Naive B cell (primary cell): ENCODE measurements at regions not wholly inside any gene's neighbourhood (a gene's known extent, or its start where the extent isn't known, plus 50 kb on each side); places are given as distances from the start of the nearest gene placed in this dataset.

Experiments
- ATAC-seq, 2 donors: fragments of 150-1000 bp; cut with Tn5 transposase; 2 replicates each; pipeline ENCODE4 v1.10.0; 2021; ENCODE audit warnings: low read depth in 2 of 2, mild to moderate bottlenecking in 2 of 2, moderate library complexity in 2 of 2
- DNase-seq: peaks from one replicate; pipeline ENCODE4 v3.0.0; 2022
- H3K27ac Mint-ChIP-seq, 6 donors: one replicate each; pipeline ENCODE4 v1.8.0; 2020 to 2022; ENCODE audit warnings: mild to moderate bottlenecking in 6 of 6, mixed read lengths in 6 of 6, moderate library complexity in 5 of 6, inconsistent platforms in 2 of 6
- H3K27me3 Mint-ChIP-seq, 3 donors: one replicate each; pipeline ENCODE4 v1.8.0; 2021 to 2022; ENCODE audit warnings: mixed read lengths in 3 of 3, mild to moderate bottlenecking in 1 of 3
- H3K36me3 Mint-ChIP-seq, 2 donors: one replicate each; pipeline ENCODE4 v1.8.0; 2020 to 2022; ENCODE audit warnings: mixed read lengths in 2 of 2, inconsistent platforms in 1 of 2, mild to moderate bottlenecking in 1 of 2
- H3K4me1 Mint-ChIP-seq, 3 donors: one replicate each; pipeline ENCODE4 v1.8.0; 2020 to 2022; ENCODE audit warnings: mixed read lengths in 3 of 3, inconsistent platforms in 1 of 3, mild to moderate bottlenecking in 1 of 3, moderate library complexity in 1 of 3
- H3K4me3 Mint-ChIP-seq, 8 donors: one replicate each; pipeline ENCODE4 v1.8.0; 2020 to 2022; ENCODE audit warnings: mild to moderate bottlenecking in 8 of 8, mixed read lengths in 8 of 8, moderate library complexity in 8 of 8, inconsistent platforms in 2 of 8
- H3K9me3 Mint-ChIP-seq, 7 donors: one replicate each; pipeline ENCODE4 v1.8.0; 2020 to 2022; ENCODE audit warnings: mixed read lengths in 7 of 7, mild to moderate bottlenecking in 5 of 7, inconsistent platforms in 2 of 7, moderate library complexity in 1 of 7

DNA sequence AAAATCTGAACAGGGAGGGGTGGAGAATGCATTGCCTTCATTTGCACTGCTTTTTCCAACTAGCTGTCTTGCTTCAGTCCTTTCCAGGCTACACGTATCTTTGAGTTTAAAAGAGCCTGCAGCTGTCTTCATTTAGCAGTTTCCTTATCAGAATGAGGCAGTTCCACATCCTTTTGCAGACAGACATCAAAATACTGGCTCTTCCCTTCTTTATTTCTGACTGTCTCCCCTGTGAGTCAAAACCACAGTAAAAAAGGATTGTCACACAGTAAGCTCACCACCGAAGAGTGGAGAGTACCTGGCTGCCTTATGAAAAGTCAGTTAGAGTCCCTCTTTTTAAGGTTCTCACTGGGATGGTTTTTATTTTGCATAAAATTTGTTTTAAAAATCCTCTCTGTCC lies 205.5 kb upstream of the CD96 start:
- Mint-ChIP-seq H3K27ac (no peak overlapping the region), H3K9me3 (peaks cover 0 to 18% (median 10%) of the 10 kb centered on the region in 7 donors), H3K36me3 (peaks cover 0 to 8% of the 10 kb centered on the region in 2 donors), H3K4me1 (no peaks in the 10 kb centered on the region), H3K27me3 (no peaks in the 10 kb centered on the region), H3K4me3 (no peak overlapping the region)
- DNase-seq = no peak
- ATAC-seq = no peak

DNA sequence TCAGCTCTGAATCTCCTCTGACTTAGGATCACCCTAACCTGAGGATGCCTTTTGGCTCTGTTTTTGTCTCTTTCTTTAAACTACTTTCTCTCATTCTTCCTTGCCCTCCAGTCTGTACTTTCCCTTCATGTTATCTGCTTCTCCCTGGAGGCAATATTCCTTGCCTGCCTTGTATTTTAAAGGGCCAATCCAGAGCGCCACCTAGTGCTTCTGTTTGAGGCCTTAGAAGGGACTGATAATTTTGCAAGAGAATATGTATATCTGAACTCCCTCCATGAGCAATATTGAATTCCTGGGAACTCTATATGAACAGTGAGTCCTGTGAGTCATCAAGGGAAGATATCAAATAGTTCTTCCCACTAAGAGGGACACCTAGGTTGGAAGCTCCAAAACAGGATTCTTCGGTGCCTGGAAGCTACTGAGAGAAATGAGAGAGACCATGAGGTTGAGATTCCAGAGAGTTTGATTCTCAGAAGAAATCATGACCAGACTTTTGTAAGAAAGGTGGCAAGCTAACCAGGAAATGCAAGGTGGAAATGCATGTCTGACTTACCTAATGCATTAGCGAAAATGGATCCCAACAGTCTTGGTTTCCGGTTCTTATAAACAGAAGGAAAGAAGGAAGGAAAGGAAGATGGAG lies 203.8 kb upstream of the CD96 start:
- DNase-seq = no peak
- Mint-ChIP-seq H3K27me3 (no peaks in the 10 kb centered on the region), H3K4me1 (no peaks in the 10 kb centered on the region), H3K9me3 (peaks cover 0 to 28% (median 10%) of the 10 kb centered on the region in 7 donors), H3K27ac (peak overlapping the region in 1 of 6 donors; percentile 60), H3K36me3 (peaks cover 0 to 8% of the 10 kb centered on the region in 2 donors), H3K4me3 (no peak overlapping the region)
- ATAC-seq = no peak

DNA sequence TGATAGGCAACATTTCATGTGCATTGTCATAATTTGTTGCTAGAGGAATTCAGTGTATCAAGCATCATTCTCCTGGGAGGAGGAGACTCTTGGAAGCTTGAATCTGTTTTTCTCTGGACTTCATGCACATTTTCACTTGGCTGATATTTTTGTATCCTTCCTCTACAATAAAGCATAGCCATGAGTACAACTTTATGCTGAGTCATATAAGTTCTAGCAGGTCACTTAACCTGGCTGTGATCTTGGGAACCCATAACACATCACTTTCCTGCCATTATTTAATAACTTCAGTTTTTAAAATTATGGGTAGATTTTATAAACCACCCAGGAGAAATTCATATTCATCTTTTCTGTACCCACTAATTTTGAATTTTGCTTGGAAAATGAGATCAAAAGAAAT lies 203.0 kb upstream of the CD96 start:
- H3K9me3 Mint-ChIP-seq = peaks cover 0 to 28% (median 10%) of the 10 kb centered on the region in 7 donors
- no peak overlapping the region for H3K27ac Mint-ChIP-seq
- H3K4me1 Mint-ChIP-seq = no peaks in the 10 kb centered on the region
- ATAC-seq (no peak), DNase-seq (no peak)
- H3K36me3 Mint-ChIP-seq = peaks cover 0 to 8% of the 10 kb centered on the region in 2 donors
- H3K4me3 Mint-ChIP-seq = no peak overlapping the region
- no peaks in the 10 kb centered on the region for H3K27me3 Mint-ChIP-seq

DNA sequence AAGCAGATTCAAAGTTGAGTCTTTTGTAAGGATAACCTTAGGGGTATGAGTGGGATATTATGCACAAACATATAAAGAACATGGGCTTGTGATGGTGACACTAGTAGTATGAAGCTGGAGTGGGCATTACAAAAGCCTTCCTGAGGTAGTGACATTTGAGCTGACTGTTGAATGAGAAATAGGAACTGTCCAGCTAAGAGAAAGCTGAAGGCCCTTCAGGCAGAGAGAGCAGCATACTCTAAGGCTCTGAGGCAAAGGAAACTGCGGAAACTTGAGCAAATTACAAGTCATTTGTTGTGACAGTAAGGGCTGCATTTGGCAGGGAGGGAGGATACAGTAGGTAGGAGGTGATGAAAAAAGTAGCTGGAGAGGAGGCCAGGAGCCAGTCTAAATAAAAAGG lies 190.7 kb upstream of the CD96 start:
- Mint-ChIP-seq H3K36me3 (no peaks in the 10 kb centered on the region), H3K27me3 (peaks cover 0 to 5% (median 3%) of the 10 kb centered on the region in 3 donors)

DNA sequence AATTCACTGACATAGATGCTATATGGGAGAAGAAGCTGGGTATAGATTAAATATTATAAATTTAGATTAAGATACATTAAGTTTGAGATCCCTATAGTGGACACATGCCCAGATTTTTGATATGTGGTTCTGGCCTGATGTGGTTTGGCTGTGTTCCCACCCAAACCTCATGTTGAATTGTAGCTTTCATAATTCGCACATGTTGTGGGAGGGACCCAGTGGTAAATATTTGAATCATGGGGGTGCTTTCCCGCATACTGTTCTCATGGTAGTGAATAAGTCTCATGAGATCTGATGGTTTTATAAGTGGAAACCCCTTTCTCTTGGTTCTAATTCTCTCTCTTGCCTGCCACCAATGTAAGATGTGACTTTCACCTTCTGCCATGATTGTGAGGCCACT lies 189.4 kb upstream of the CD96 start:
- Mint-ChIP-seq H3K4me1 (no peaks in the 10 kb centered on the region), H3K9me3 (peaks cover 0 to 22% (median 3%) of the 10 kb centered on the region in 7 donors), H3K27me3 (no peaks in the 10 kb centered on the region), H3K4me3 (no peak overlapping the region), H3K27ac (no peak overlapping the region), H3K36me3 (no peaks in the 10 kb centered on the region)
- no peak for DNase-seq
- no peak for ATAC-seq

More for the DNA sequence above, 190.7 kb upstream of the CD96 start:
- no peak for ATAC-seq
- Mint-ChIP-seq H3K27ac (no peak overlapping the region), H3K4me3 (no peak overlapping the region), H3K9me3 (peaks cover 0 to 23% (median 4%) of the 10 kb centered on the region in 7 donors), H3K4me1 (no peaks in the 10 kb centered on the region)
- DNase-seq = no peak

DNA sequence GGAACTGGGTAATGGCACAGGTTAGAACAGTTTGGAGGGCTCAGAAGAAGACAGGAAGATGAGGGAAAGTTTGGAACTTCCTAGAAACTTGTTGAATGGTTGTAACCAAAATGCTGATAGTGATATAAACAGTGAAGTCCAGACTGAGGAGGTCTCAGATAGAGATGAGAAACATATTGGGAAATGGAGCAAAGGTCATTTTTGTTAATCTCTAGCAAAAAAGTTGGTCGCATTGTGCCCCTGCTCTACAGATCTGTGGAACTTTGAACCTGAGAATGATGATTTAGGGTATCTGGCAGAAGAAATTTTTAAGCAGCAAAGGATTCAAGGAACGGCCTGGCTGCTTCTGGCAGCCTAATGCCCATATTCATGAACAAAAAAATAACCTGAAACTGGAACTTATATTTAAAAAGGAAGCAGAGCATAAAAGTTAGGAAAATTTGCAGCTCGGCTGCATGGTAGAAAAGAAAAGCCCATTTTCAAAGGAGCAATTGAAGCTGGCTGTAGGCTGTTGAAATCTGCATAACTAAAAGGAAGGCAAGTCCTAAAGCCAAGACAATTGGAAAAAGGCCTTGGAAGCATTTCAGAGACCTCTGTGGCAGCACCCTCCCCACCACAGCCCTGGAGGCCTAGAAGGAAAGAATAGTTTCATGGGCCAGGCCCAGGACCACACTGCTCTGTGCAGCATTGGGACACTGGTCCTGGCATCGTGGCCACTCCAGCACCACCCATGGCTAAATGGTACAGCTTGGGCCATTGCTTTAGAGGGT lies 182.6 kb upstream of the CD96 start:
- Mint-ChIP-seq H3K4me1 (no peaks in the 10 kb centered on the region), H3K36me3 (no peaks in the 10 kb centered on the region), H3K9me3 (peaks cover 0 to 5% (median 0%) of the 10 kb centered on the region in 7 donors), H3K4me3 (no peak overlapping the region), H3K27me3 (no peaks in the 10 kb centered on the region), H3K27ac (no peak overlapping the region)
- ATAC-seq (no peak), DNase-seq (no peak)

DNA sequence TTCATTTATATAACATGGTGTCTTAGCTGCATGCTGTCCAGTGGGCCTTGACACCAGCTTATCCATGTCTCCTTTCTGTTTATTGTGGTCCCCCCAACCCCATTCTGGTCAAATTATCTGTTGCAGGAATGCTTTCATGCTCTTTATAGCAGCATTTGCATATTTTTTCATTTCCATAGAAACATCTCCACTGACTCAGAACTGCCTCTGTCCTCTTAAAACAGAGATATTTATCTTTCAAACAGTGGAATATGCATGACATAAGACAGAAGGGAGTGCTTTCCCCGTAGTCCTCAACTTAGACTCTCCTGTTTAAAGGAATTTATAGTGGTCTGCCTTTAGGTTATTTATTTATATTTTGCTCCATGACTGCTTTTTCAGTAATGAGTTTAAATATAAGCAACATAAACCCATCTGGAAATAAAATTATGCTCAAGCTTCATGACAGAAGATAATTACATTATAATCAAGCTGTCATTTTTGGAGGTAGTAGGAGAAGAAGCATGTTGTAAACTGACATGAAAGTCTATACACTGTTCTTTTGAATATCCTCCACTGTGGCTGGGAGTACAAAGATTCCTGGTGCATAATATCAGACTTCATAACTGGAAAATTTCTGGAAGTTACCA lies 179.5 kb upstream of the CD96 start:
- Mint-ChIP-seq H3K36me3 (no peaks in the 10 kb centered on the region), H3K4me1 (no peaks in the 10 kb centered on the region), H3K4me3 (no peak overlapping the region), H3K27ac (peak overlapping the region in 1 of 6 donors; percentile 36), H3K9me3 (no peaks in the 10 kb centered on the region), H3K27me3 (no peaks in the 10 kb centered on the region)
- ATAC-seq (no peak), DNase-seq (no peak)

DNA sequence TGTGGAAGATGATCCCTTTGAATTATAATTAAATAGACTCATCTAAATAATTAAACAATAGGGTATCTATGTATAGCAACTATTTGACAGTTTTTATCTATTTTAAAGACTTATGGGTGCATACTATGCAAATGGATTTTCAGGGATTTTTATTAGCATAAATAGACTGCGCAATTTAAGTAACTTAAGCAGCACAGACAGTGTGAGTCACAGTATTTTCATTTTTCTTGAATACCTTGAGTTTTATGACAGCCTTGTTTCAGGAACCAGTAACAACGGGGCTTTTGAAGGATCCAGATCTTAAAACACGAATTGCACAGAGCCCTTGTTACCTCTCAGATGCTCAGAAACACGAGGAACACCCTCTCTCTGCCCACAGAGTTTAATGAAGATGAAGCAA lies 175.5 kb upstream of the CD96 start:
- no peaks in the 10 kb centered on the region for H3K4me1 Mint-ChIP-seq
- H3K36me3 Mint-ChIP-seq = no peaks in the 10 kb centered on the region
- no peak overlapping the region for H3K4me3 Mint-ChIP-seq
- no peaks in the 10 kb centered on the region for H3K27me3 Mint-ChIP-seq
- H3K9me3 Mint-ChIP-seq = peaks cover 0 to 19% (median 8%) of the 10 kb centered on the region in 7 donors
- no peak overlapping the region for H3K27ac Mint-ChIP-seq
- DNase-seq = no peak
- no peak for ATAC-seq

DNA sequence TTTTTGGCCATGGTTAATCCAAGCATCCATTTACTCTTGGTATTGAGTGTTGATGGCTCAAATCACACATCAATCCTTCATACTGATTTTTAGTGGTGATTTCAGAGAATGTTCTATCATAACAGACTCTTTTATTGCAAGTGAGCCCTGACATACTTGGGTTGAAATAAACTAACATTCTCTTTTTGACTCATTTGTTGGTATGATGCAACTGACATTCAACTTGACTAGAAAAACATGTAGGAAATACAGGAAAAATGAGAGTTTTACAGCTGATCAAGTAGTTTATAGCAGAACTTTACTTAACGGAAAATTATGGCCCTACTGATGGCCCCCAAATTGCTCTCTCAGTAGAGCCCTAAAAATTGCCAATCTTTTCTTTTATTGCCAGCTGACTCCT lies 173.9 kb upstream of the CD96 start:
- H3K27ac Mint-ChIP-seq = no peak overlapping the region
- H3K9me3 Mint-ChIP-seq = peaks cover 0 to 34% (median 16%) of the 10 kb centered on the region in 7 donors
- DNase-seq (no peak), ATAC-seq (no peak)
- no peak overlapping the region for H3K4me3 Mint-ChIP-seq
- peaks cover 0 to 4% (median 0%) of the 10 kb centered on the region in 3 donors for H3K27me3 Mint-ChIP-seq
- no peaks in the 10 kb centered on the region for H3K4me1 Mint-ChIP-seq
- peaks cover 0 to 6% of the 10 kb centered on the region in 2 donors for H3K36me3 Mint-ChIP-seq

DNA sequence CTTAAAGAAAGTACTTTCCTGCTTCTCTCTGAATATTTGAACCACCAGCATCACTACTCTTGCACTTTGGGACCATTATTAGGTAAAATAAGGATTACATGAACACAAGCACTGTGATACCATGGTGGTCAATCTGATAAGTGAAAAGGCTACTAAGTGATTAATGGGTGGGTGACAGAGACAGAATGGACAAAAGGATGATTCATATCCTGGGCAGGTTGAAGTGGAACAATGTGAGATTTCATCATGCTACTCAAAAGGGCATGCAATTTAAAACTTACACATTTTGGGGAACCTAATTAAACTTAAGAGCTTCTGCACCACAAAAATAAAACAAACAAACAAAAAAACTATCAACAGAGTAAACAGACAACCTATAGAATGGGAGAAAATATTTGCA lies 172.0 kb upstream of the CD96 start:
- peaks cover 0 to 9% of the 10 kb centered on the region in 2 donors for H3K36me3 Mint-ChIP-seq
- H3K27me3 Mint-ChIP-seq = peaks cover 5 to 14% (median 14%) of the 10 kb centered on the region in 3 donors
- ATAC-seq (no peak), DNase-seq (no peak)
- H3K4me1 Mint-ChIP-seq = no peaks in the 10 kb centered on the region
- H3K27ac Mint-ChIP-seq = no peak overlapping the region
- no peak overlapping the region for H3K4me3 Mint-ChIP-seq
- peaks cover 0 to 53% (median 25%) of the 10 kb centered on the region in 7 donors for H3K9me3 Mint-ChIP-seq

DNA sequence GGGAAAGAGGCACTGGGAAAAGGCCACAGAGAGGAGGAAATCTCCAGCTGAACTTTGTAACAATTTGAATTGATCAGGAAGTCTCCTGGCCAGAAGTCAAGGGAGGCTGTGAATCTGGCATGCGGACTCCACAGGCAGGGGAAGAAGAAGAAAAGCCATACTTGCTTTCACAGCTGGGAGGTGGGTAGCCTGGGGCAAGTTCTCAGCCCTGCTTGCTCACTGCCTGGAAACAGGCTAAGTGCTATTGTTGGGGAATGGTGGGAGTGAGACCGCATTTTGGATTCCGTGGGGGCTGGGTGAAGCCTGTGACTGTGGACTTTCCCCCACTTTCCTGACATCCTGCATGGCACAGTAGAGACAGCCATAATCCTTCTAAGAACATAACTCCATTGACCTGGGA lies 168.8 kb upstream of the CD96 start:
- Mint-ChIP-seq H3K9me3 (peaks cover 0 to 68% (median 38%) of the 10 kb centered on the region in 7 donors), H3K36me3 (peaks cover 0 to 9% of the 10 kb centered on the region in 2 donors), H3K27me3 (peaks cover 5 to 20% (median 14%) of the 10 kb centered on the region in 3 donors), H3K4me1 (no peaks in the 10 kb centered on the region), H3K4me3 (no peak overlapping the region), H3K27ac (no peak overlapping the region)
- ATAC-seq (no peak), DNase-seq (no peak)

DNA sequence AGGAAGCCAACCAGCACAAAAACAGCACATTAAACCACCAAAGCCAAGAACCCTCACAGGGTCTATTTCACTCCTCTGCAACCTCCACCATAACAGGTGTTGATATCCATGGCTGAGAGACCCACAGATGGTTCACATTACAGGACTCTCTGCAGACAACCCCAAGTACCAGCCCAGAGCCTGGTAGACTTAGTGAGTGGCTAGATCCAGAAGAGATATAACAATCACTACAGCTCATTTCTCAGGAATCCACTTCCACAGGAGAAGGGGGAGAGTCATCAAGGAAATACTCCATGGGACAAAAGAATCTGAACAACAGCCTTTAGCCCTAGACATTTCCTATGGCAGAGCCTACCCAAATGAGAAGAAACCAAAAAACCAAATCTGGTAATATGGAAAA lies 168.1 kb upstream of the CD96 start:
- Mint-ChIP-seq H3K27ac (peak overlapping the region in 1 of 6 donors; percentile 15), H3K4me3 (no peak overlapping the region), H3K27me3 (peaks cover 5 to 20% (median 14%) of the 10 kb centered on the region in 3 donors), H3K36me3 (peaks cover 0 to 9% of the 10 kb centered on the region in 2 donors), H3K9me3 (peaks cover 0 to 68% (median 38%) of the 10 kb centered on the region in 7 donors), H3K4me1 (no peaks in the 10 kb centered on the region)
- ATAC-seq = no peak
- DNase-seq = no peak

DNA sequence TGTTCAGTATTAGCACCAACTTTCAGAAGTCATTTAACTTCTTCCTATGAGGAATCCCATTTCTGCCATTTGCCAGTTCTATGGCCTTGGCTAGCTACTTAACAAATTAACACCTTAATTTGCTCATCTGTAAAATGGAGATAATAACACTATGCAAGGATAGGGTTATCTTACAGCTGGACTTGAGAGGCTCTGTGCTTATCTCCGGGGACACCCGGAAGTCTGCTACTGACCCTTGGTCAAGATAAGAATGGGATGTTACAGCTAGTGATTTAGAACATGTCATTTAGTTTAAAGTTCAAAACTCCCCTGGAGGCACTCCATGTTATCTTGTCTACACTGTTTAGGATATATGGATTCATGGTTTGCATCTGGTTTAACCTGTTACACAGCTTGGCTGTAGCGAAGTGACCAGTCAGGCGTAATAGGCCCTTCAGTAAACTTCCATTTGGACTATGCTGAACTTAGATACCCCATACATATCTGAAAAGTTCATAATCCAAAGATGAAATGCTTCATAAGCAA lies 156.0 kb upstream of the CD96 start:
- Mint-ChIP-seq H3K4me3 (no peak overlapping the region), H3K27me3 (no peaks in the 10 kb centered on the region), H3K9me3 (peaks cover 0 to 21% (median 12%) of the 10 kb centered on the region in 7 donors), H3K27ac (no peak overlapping the region), H3K36me3 (no peaks in the 10 kb centered on the region), H3K4me1 (no peaks in the 10 kb centered on the region)
- ATAC-seq (no peak), DNase-seq (no peak)
